ENCODE measurements at regions not wholly inside any gene's neighbourhood (a gene's known extent, or its start where the extent isn't known, plus 50 kb on each side); places are given as distances from the start of the nearest gene placed in this dataset.

DNA sequence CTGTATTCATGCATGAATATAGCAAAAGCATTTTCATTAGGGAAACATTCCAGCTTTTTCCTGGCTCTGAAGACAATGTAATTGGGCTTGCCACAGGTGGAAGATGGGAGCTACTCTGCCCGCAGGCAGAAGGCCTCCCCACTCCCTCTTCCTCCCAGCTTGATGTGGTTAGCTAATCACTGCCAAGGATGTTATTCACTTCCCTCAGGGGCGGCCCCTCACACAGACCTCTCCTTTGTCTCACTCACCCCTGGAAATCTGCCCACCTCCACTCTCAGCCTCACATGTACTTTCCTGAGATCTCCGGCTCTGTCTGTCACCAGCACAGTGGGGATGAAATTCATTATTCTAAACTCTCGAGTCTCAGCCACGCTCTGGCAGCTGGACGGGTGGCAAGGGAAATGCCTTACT is 100.7 kb downstream of the ANKRD60 start:
- 48 to 60% (median 55%) methylated on average over 6 of the region's 6 CpGs for WGBS, 4 donors

DNA sequence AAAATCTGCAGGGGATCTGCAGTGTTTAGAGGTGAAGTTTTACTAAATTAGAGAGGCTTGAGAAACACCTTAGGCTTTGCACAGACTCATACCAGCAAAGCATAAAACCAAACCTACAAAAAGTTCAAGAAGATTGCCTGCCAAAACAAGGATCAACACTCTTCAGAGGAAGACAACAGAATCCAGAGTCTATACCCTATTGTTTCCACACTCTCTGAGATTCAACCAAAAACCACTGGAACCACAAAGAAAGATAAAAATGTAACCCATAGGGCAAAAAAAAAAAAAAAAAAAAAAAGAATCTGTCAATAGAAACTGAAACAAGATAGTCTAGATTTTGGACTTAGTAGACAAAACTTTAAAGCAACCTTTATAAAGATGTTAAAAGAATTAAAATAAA is 102.7 kb downstream of the ANKRD60 start:
- Histone ChIP-seq H3K4me1 (replicated peaks in 1 of 2) (no peaks in the 10 kb centered on the region), H3K27me3 (no peaks in the 10 kb centered on the region), H3K9me3 (replicated peaks in 1 of 3) (no peaks in the 10 kb centered on the region), H3K27ac (no peak overlapping the region), H3K36me3 (replicated peaks in 1 of 2) (no peaks in the 10 kb centered on the region), H3K4me3 (no peak overlapping the region)
- TF ChIP-seq, protein P1, sequence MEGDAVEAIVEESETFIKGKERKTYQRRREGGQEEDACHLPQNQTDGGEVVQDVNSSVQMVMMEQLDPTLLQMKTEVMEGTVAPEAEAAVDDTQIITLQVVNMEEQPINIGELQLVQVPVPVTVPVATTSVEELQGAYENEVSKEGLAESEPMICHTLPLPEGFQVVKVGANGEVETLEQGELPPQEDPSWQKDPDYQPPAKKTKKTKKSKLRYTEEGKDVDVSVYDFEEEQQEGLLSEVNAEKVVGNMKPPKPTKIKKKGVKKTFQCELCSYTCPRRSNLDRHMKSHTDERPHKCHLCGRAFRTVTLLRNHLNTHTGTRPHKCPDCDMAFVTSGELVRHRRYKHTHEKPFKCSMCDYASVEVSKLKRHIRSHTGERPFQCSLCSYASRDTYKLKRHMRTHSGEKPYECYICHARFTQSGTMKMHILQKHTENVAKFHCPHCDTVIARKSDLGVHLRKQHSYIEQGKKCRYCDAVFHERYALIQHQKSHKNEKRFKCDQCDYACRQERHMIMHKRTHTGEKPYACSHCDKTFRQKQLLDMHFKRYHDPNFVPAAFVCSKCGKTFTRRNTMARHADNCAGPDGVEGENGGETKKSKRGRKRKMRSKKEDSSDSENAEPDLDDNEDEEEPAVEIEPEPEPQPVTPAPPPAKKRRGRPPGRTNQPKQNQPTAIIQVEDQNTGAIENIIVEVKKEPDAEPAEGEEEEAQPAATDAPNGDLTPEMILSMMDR (IDR thresholded peaks at IDR 0.05), result no peak
- TF ChIP-seq POLR2A (IDR thresholded peaks at IDR 0.05), result no peak
- no peak for DNase-seq
- intact Hi-C loops (cut with DNase I), result no loop called here

More for the DNA sequence above, 100.7 kb downstream of the ANKRD60 start:
- Histone ChIP-seq H3K4me3 (no peak overlapping the region), H3K27ac (no peak overlapping the region), H3K36me3 (replicated peaks in 1 of 2) (no peaks in the 10 kb centered on the region), H3K27me3 (no peaks in the 10 kb centered on the region), H3K9me3 (replicated peaks in 1 of 3) (no peaks in the 10 kb centered on the region), H3K4me1 (replicated peaks in 1 of 2) (no peaks in the 10 kb centered on the region)
- DNase-seq, result no peak
- intact Hi-C loops (cut with DNase I), result no loop called here
- no peak for TF ChIP-seq POLR2A (IDR thresholded peaks at IDR 0.05)
- TF ChIP-seq, protein P1 (IDR thresholded peaks at IDR 0.05), result no peak

DNA sequence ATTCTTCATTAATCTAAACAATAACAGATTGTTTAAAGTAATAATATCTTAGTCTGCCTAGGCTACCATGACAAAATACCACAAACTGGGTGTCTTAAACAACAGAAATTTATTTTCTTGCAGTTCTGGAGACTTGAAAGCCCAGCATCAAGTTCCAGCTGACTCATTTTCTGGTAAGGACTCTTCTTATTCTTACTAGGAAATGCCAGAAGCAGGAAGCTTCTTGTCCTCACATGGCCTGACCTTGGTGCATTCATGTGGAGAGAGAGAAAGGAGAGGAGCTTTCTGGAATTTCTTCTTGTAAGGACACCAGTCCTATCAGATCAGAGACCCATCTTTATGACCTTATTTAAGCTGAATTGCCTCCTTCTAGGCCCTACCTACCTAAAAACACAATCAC is 110.5 kb downstream of the ANKRD60 start:
- Histone ChIP-seq H3K27ac (no peak overlapping the region), H3K4me1 (replicated peaks in 1 of 2) (no peaks in the 10 kb centered on the region), H3K27me3 (no peaks in the 10 kb centered on the region), H3K4me3 (no peak overlapping the region), H3K36me3 (replicated peaks in 1 of 2) (no peaks in the 10 kb centered on the region), H3K9me3 (replicated peaks in 1 of 3) (no peaks in the 10 kb centered on the region)
- no peak for TF ChIP-seq POLR2A (IDR thresholded peaks at IDR 0.05)
- TF ChIP-seq, protein P1 (IDR thresholded peaks at IDR 0.05), result no peak
- no peak for DNase-seq
- intact Hi-C loops (cut with DNase I), result no loop called here

DNA sequence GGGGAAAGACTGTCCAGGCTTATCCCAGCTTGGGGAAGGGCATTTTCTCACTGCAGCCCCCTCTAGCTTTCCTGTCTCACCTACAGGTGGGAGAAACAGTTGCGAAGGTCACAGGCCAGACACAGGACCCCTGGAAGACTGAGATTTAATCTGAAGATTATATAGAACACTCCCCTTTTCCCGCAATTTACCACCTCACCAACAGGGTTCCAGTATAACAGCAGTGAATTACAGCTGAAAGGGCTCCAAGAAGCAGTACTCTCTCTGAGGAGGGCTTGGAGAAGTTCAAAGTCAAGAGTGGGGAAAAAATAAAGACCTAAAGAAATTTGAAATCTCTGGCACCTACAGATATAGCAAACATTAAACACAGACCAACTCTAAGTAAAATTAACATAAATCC is 111.9 kb downstream of the ANKRD60 start:
- H3K9me3 ChIP-seq (replicated peaks in 1 of 3), result no peaks in the 10 kb centered on the region
- 76 to 90% (median 83%) methylated on average over 2 of the region's 2 CpGs for WGBS, 4 donors
- H3K36me3 ChIP-seq (replicated peaks in 1 of 2), result no peaks in the 10 kb centered on the region
- no peak for TF ChIP-seq POLR2A (IDR thresholded peaks at IDR 0.05)
- TF ChIP-seq, protein P1 (IDR thresholded peaks at IDR 0.05), result no peak
- intact Hi-C loops (cut with DNase I), result no loop called here
- no peaks in the 10 kb centered on the region for H3K4me1 ChIP-seq (replicated peaks in 1 of 2)
- no peak overlapping the region for H3K4me3 ChIP-seq
- DNase-seq, result no peak
- no peak overlapping the region for H3K27ac ChIP-seq
- H3K27me3 ChIP-seq, result no peaks in the 10 kb centered on the region
